Ishikawa (cell line): ENCODE measurements at regions not wholly inside any gene's neighbourhood (a gene's known extent, or its start where the extent isn't known, plus 50 kb on each side); places are given as distances from the start of the nearest gene placed in this dataset.

Experiments
- CEBPB ChIP-seq: IDR thresholded peaks from 2 replicates; pipeline ENCODE4 v1.6.1; 2012
- CREB1 ChIP-seq: IDR thresholded peaks from 2 replicates; pipeline ENCODE4 v1.6.1; 2012; ENCODE audit warnings: low read depth
- EGR1 ChIP-seq: IDR thresholded peaks from 2 replicates; pipeline ENCODE4 v1.6.1; 2012
- EP300 ChIP-seq: IDR thresholded peaks from 2 replicates; pipeline ENCODE4 v1.6.1; 2012; ENCODE audit warnings: borderline replicate concordance
- NFIC ChIP-seq: IDR thresholded peaks from 2 replicates; pipeline ENCODE4 v1.6.1; 2012
- RAD21 ChIP-seq: IDR thresholded peaks from 2 replicates; pipeline ENCODE4 v1.6.1; 2012; ENCODE audit warnings: low read depth
- TAF1 ChIP-seq: IDR thresholded peaks from 2 replicates; pipeline ENCODE4 v1.6.1; 2012; ENCODE audit warnings: low read depth, mild to moderate bottlenecking
- TCF12 ChIP-seq: IDR thresholded peaks from 2 replicates; pipeline ENCODE4 v1.6.1; 2012; ENCODE audit warnings: low read depth
- TEAD4 ChIP-seq: IDR thresholded peaks from 2 replicates; pipeline ENCODE4 v1.6.1; 2012
- YY1 ChIP-seq: IDR thresholded peaks from 2 replicates; pipeline ENCODE4 v1.6.1; 2012; ENCODE audit warnings: low read depth
- TF ChIP-seq, protein P1 (sequence below): IDR thresholded peaks from 2 replicates; pipeline ENCODE4 v1.6.1; 2012
- TF ChIP-seq, protein P2 (sequence below): IDR thresholded peaks from 2 replicates; pipeline ENCODE4 v1.6.1; 2012; ENCODE audit warnings: low read depth, mild to moderate bottlenecking
- TF ChIP-seq, protein P3 (sequence below): IDR thresholded peaks from 2 replicates; pipeline ENCODE4 v1.6.1; 2012

DNA sequence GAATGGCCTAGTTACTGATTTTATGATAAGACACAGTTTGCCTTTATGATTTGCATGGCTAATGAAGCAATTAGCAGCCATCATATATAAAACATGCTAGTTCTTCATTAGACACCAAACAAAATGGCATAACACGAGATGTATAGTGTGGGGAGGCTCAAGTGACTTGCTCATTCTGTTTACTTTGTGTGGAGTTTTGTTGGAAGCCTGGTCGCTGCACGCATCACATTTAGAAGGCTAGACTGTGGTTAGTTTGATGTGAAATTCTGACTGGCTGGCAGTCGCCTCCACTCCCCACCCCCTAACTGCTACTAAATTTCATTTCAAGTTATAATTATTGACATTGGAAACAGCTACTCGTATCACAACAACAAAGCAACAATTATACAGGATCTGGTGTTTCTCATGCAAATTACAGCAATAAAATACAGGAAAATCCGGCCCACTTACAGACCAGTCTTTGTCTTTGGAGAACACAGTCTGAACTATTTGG, 356.1 kb downstream of the LMO4 start:
- TF ChIP-seq CREB1 = no peak
- TF ChIP-seq RAD21 = no peak
- no peak for TF ChIP-seq EP300
- TF ChIP-seq, protein P1, sequence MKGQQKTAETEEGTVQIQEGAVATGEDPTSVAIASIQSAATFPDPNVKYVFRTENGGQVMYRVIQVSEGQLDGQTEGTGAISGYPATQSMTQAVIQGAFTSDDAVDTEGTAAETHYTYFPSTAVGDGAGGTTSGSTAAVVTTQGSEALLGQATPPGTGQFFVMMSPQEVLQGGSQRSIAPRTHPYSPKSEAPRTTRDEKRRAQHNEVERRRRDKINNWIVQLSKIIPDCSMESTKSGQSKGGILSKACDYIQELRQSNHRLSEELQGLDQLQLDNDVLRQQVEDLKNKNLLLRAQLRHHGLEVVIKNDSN = no peak
- no peak for TF ChIP-seq TEAD4
- TF ChIP-seq NFIC = no peak
- TF ChIP-seq EGR1 = no peak
- TF ChIP-seq YY1 = no peak
- TF ChIP-seq, protein P2, sequence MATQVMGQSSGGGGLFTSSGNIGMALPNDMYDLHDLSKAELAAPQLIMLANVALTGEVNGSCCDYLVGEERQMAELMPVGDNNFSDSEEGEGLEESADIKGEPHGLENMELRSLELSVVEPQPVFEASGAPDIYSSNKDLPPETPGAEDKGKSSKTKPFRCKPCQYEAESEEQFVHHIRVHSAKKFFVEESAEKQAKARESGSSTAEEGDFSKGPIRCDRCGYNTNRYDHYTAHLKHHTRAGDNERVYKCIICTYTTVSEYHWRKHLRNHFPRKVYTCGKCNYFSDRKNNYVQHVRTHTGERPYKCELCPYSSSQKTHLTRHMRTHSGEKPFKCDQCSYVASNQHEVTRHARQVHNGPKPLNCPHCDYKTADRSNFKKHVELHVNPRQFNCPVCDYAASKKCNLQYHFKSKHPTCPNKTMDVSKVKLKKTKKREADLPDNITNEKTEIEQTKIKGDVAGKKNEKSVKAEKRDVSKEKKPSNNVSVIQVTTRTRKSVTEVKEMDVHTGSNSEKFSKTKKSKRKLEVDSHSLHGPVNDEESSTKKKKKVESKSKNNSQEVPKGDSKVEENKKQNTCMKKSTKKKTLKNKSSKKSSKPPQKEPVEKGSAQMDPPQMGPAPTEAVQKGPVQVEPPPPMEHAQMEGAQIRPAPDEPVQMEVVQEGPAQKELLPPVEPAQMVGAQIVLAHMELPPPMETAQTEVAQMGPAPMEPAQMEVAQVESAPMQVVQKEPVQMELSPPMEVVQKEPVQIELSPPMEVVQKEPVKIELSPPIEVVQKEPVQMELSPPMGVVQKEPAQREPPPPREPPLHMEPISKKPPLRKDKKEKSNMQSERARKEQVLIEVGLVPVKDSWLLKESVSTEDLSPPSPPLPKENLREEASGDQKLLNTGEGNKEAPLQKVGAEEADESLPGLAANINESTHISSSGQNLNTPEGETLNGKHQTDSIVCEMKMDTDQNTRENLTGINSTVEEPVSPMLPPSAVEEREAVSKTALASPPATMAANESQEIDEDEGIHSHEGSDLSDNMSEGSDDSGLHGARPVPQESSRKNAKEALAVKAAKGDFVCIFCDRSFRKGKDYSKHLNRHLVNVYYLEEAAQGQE = no peak
- TF ChIP-seq, protein P3, sequence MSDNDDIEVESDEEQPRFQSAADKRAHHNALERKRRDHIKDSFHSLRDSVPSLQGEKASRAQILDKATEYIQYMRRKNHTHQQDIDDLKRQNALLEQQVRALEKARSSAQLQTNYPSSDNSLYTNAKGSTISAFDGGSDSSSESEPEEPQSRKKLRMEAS = no peak
- TF ChIP-seq TAF1 = no peak
- TF ChIP-seq CEBPB = no peak
- TF ChIP-seq TCF12 = no peak
